Stimulated activated CD4-positive, alpha-beta T cell treated with anti-CD3 and anti-CD28 coated beads, Interleukin-1b, Interleukin-23, amount 100 ng/mL, for 1 hour (primary cell): ENCODE measurements at regions not wholly inside any gene's neighbourhood (a gene's known extent, or its start where the extent isn't known, plus 50 kb on each side); places are given as distances from the start of the nearest gene placed in this dataset.

Source experiments
- DNase-seq, 2 donors: peaks; one replicate each; pipeline ENCODE4 v3.0.0-alpha.2; 2020; ENCODE audit warnings: low read depth in 2 of 2

DNA sequence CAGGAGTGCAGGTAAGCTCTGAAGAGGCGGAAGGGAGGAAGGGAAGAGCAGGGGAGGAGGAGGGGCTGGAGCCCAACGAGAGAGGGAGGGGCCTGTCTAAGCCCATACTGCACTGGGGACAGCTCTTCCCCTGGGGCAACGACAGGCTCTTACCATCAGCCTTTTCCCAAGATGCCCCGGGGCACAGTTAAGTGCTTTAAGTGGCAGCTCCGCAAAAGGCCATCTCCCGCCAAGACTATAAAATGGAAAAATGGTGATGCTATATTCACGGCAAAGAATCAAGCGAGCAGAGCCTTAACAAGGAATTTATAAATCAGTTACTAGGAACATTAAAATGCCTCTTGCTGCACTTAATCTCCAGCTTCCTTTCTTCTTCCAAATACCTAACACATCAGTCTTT is 110.2 kb upstream of the NLRP1 start:
- DNase-seq: no peak

DNA sequence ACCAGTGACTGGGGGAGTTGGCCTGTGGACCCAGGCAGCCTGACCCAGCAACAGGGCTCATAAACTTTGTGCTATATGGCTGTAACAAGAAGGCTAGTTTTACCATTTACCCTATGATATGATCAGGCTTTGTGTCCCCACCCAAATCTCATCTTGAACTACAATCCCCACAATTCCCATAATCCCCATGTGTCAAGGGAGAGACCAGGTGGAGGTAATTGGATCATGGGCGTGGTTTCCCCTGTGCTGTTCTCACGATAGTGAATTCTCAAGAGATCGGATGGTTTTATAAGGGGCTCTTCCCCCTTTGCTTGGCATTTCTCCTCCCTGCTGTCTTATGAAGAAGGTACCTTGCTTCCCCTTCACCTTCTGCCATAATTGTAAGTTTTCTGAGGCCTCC is 111.2 kb upstream of the NLRP1 start:
- DNase-seq: no peak

DNA sequence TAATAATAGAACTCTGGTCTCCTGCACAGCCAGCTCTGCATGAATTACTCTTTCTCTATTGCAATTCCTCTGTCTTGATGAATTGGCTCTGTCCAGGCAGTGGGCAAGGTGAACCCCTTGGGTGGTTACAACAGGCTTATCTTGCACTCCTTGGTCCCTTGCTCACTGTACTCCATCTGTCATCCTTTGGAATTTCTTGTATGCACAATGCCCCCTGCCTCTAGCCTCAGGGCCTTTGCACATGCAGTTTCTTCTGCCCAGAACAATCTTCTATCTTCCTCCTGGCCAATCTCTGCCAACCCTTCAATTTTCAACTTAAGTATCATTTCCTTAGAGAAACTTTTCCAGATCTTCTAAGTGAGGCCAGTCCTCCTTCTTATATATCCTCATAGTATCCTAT is 114.7 kb upstream of the NLRP1 start:
- no peak for DNase-seq

DNA sequence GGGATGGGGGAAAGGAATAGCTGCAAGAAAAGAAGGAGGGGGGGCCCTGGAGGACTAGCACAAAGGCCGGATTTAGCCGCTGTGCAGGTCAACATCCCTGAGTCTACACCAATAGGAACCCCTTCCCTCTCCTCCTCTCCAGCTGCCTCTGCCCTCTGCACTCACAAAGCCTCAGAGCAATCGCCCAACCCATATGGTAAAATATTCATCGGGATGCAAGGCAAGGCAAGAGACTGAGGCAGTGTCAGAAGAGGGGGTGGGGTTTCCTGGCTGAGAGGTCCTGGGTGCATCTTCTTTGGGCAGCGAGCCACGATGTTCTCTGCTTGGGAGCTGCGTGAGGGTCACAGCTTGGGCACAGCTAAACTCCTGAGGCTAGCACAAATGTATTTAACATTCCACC is 115.5 kb upstream of the NLRP1 start:
- no peak for DNase-seq

DNA sequence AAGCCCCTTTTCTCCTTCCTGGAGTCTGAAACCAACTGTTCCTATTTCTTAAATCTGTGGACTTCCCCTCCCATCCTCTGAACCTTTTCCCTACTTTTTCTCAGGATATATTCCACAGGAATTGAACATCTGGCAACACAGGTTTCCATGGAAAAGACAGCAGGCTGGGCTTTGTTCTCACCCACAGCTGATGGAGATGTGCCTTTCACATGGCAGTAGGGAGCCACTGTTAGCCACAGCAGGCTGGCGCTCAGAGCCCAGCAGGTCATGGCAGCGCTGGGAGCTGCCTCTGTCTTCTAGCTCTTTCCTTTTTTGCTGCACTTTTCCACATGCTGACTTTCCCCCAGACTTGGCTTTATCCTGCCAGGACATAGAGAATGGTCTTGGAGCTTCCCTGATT is 116.4 kb upstream of the NLRP1 start:
- DNase-seq: no peak

DNA sequence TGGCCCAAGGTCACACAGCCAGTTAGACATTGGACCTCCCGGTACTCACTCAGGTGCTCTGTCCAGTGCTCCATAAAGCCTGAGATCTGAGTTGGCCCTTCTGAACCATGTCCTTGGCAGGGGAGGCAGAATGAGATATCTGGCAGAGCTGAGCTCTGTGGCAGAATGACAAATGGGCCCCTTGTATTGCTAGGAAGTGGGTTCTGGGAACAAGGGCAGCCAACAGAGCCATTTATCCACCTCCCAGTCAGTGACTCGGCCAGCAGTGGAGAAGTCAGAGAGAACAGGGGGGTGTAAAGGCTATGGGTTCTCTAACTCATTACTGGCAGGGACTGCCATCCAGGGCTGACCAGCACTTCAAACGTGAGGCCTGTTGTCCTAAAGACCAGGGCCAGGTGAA is 117.1 kb upstream of the NLRP1 start:
- no peak for DNase-seq

DNA sequence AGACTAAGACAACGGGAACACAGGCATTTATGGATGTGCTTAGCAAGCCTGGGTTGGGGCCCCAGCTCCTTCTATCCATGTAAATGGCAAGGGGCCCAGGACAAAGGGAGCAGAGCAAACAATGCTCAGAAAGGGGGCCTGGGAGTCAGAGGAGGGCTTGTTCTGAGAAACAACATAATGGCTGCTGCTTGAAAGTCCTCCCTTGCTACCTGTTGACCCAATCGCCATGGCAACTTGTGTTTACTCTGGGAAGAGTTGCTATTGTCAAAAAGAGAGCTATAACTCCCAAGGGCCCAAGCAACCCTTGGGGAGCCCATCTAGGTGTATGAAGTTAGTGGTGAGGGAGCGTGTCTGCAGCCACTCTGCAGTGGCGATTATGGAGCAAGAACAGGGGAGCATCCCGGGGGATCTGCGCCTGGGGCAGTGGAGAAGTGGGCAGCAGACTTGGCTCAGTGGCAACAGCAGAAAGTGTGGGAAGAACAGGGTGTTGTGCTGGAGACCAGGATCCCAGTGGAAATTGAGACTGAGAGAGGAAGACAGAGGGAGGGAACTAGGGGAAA is 118.7 kb upstream of the NLRP1 start:
- no peak for DNase-seq

DNA sequence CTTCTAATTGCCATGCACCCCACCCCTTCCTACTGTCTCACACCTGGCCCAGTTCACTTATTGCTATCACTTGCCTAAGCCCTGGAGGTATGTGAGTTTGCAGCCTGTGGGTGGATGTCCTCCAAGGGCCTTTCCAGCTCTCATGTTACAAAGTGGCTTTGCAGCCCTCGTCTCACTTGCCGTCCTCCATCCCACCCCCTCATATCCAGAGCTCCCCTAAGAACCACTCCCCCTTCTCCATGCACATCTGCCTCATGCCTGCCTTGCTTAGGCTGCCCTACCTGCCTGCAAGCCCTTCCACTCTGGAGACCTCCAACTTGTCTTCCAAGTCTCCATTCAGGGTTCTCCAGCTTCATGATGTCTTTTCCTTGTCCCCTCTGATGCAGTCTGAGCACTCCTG is 119.4 kb upstream of the NLRP1 start:
- no peak for DNase-seq

DNA sequence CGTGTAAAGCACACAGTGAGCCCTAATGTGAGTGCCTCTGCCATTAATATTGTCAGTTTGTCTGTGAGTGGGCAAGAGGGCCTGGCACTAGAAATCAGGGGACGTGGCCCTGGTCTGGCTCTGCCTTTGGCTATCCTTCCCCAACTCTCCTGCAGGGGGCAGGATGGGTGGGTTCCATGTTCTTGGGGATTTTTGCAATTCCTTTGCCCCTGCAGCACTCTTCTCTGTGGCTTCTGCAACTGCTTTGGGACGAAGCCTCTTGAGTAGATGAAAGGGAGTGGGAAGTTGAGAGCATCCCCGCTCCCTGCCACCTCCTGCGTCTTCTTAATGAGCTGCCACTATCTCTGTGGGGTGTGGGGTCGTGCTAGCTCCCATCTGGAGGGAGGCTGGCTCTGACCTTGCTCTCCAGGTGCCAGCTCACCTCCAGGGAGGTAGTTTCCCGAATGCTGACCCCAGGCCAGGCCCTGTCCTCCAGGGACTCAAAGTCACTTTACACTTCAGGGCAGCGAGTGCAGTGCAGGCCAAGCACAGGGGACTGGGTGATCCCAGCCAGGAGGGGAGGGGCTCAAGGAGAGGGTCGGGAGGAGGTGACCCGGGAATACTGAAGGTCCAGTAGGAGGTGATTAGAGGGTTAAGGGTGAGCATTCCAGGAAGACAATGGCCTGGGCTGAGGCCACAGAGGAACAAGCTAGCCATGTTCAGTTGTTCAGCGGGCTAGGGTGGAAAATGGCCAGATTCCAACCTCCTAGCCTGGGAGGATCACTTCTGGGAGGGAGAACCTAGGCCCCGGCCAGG is 121.0 kb upstream of the NLRP1 start:
- no peak for DNase-seq

DNA sequence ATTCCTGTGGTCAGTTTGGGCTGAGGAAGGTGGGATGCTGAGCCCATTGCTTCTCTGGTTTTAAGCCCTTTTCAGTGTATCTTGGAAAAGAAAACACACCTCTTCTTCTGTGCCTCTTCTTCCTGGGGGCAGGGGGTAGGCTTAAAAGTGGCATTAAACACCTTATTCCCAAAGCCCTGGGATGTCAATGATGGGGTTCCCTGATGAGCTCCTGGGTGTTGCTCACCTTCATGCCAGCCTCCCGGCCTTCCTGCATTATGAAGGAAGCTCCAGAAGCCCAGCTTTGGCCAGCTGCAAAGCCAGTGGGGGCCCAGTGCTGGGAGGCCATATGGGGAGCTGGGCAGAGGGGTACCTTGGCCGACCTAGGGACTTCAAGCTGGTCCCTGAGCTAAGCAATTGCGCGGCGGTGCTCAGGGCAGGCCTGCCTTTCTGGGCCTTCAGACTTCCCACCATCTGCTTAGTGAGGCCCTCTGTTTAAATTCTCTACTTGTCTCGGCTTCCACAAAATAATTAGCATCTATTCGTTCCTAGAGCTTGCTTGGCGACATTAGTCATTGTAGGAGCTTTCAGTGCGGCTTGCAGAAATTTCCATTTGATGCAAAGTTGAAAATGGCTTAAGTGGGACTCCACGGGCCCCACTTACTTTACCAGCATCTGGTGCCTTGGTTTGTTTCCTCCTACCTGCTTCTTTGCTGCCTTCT is 121.7 kb upstream of the NLRP1 start:
- no peak for DNase-seq

DNA sequence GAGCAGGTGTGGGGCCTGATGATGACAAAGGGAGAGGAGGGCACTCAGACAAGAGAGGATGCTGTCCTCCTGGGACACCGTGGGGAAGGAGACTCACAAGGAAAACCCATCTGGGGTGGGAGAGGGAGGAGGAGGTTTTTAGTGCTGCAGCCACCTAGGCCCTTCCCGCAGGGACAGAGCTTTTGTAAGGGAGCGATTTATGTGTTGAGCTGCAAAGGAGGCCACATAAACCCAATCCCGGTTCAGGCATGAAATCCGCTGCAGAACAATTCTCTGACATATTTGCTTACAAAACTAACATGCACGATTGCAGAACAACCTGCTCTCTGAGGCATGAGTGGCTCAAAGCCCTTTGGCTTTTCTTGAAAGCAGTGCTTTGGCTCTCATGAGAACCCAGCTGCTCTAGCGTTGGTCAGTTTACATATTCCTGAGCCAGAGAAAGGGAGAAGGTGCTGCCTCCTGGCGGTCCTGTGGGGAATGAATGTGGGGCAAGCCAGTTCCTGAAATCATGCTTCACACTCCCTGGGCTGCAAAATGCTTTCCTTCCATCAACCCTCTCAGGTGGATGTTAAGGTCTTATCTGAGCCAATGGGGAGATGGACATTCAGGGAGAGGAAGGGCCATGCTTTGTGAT is 122.4 kb upstream of the NLRP1 start:
- peak; percentile 19 to 38 for DNase-seq

DNA sequence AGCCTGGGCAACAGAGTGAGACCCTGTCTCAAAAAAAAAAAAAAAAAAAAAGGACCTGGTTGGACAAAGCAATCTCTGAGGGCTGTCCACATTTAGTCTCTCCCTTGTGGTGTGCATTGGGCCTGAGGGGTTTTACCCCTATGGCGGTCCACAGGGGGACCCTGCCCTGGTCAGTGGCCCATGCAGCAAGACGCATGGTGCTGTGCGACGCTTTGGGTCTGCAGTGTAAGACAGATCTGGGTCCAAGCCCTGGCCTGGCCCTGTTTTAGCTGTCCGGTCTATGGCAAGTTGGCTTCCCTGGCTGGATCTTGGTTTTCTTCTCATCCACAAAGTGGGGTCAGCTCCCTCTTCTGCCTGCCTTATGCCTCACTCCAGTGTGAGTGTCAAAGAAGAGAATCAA is 123.2 kb upstream of the NLRP1 start:
- no peak for DNase-seq

DNA sequence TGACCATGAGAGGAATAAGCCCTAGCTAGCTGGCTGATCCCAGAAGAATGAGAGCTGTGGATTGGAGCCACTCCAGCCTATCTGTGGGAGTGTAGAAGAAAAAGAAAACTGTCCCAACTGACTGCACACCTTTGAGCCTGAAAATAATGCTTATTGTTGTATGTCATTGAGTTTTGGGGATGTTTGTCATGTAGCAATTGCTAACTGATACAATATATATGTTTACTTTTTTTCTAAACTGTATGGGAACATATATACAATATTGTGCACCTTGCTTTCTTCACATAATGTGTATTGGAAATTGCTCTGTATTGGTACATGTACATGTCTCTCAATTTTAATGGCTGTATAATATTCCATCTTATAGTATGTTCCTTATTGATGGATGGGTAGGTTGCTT is 124.0 kb upstream of the NLRP1 start:
- no peak for DNase-seq

DNA sequence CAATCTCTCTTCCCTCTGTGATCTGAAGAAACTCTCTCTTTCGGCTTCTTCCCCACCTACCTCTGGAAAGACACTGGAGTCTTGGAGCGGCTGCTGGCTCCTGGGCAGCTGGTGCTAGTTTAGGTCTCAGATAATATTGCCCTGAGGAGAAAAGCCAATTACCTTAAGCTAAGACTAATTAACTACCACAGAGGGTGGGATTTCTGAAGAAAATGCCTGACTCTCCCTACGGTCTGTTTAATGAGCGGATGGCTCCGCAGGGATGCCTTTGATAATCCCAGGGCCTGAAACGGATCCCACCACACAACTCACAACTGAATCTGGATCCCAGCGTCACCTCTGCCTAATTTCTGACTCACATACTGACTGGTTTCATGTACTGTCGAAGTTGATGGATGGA is 127.0 kb upstream of the NLRP1 start:
- DNase-seq: no peak

DNA sequence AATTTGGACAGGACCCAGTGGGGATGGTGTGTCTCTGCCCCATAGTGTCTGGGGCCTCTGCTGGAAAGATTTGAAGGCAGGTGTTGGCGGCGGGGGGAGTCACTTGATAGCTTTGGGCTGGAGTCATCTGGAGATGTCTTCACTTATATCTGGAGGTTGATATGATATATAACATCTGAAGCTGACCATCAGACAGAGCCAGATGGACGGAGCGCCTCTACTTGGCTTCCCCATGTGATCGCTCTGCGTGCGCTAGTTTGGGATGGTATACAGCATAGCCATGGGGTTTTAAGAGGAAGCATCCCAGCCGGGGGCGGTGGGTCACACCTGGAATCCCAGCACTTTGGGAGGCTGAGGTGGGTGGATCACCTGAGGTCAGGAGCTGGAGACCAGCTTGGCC is 130.7 kb upstream of the NLRP1 start:
- DNase-seq: no peak

DNA sequence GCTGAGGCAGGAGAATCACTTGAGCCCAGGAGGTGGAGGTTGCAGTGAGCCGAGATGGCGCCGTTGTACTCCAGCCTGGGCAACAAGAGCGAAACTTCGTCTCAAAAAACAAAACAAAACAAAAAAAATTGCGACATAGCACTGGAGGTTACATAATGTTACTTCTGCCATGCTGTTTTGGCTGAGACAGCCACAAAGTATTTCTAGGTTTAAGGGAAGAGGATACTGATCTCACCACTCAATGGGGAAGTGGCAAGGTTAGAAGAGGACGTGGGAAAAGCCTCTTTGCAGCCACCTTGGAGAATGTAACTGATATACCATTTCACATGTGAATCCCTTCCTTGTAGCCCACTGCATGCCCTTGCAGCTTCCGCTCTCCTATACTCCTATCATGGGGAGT is 131.2 kb upstream of the NLRP1 start:
- DNase-seq: no peak

DNA sequence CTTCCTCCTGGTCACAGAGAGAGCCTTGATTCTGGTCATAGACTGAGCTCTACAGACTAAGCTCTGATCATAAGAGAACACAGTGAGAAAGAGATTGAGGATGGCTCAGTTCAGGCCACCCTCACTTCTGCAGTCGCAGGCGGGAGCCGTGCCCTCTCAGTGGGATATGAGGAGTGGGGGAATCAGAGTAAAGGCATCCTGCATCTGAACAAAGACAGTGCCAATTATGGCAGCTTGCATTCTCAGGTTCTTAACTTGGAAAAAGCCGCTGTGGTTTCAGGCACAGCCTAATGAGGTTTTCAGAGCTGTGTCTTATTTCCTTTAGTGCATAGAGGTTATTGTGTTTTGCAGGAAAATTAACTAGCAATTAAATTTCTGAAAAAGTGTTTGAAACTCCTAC is 134.4 kb upstream of the NLRP1 start:
- no peak for DNase-seq

DNA sequence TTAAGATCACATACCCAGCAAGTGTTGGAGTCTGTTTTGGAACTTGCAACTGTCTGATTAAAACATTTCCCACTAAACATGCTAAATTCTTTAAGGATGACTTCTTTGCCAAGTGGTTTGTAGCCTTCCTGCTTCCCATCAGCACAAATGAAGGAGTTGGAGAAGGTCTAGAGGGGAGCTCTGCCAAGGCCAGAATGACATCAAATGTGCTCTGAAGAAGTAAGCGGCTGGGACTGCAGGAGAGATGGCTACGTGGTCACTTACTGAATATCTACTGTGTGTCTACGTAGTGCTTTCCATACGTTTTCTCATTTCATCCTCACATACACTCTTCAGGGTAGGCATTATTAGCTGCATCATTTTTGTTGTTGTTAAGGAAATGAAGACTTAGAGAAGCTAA is 135.7 kb upstream of the NLRP1 start:
- DNase-seq: no peak

DNA sequence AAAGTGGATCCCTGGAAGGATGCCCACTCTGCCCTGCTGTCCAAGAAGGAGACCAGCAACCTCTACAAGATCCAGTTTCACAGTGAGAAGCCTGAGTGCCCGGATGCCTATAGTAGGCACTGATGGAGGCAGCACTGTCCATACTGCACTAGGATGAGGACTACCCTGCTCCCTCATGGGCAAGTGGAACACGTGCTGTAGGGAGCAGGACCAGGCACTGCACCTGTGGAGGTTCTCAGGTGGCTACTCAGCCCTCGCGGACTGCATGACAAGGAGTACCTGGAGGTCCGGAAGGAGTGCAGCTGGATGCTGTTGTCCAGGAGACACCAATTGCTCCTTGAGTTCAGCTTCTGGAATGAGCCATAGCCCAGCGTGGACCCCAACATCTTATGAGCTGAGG is 146.1 kb upstream of the NLRP1 start:
- DNase-seq: no peak

DNA sequence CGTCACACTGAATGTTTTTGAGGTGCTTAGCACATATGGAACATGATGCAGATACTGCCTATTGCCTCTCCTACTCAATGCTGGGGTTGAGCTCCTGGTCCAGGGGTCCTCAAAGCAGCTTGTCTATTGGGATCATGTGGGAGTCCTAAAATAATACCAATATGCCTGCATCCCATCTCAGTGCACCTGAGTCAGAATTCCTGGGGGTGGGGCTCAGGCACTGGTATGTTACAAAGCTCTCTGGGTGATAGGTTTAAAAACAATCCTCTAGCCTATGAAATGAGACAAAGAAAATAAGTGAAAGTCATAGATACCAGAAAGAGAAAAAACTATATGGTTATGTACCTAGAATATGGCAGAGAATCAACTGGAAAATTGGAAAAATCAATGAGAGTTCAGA is 156.6 kb upstream of the NLRP1 start:
- no peak for DNase-seq

DNA sequence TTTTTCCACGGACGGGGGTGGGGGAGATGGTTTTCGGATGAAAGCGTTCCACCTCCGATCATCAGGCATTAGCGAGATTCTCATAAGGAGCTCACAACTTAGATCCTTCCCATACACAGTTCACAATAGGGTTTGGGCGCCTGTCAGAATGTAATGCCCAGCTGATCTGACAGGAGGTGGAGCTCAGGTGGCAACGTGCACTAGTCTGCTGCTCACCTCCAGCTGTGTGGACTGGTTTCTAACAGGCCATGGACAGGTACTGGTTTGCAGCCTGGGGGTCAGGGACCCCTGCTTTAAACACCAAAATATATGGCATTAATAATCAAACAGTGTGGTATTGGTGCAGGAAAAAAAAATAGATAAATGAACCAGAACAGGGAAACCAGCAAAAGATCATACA is 157.5 kb upstream of the NLRP1 start:
- no peak for DNase-seq

DNA sequence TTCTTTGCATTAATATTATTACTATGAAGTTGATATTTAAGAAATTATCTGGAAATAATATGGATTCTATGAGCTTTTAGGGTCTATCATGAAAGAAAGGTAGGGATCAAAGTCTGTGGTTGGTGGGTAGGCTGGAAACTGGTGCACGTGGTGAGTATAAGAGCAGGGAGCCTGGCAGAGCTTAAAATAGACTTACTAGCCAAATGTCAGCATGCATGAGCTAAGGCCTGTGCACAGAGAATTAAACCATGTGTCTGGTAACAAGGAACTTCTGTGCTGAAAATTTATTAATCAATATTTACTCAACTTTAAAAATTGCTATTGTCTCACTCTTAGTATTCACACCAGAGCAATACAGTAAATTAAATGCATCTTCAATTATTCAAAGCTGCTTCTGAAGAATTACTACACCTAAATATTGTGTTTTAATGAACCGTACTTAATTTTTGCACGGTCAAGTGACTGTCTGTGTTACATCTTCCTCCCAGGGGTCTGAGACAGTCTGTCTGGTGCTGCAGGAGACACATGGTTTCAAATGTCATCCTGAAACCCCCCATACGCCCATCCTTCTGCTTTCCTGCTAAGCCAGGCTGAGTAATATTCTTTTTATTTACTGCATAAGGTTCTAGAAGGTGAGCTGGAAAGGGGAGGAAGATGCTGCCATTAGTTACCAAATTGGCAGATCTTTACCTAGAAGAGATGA is 161.0 kb upstream of the NLRP1 start:
- no peak for DNase-seq
